NCI-H2107 treated with DMSO at 0.1 percent for 48 hours (cell line): ENCODE measurements at regions not wholly inside any gene's neighbourhood (a gene's known extent, or its start where the extent isn't known, plus 50 kb on each side); places are given as distances from the start of the nearest gene placed in this dataset.
"Not testable (repeated sequence)": the region's sequence is repeated elsewhere in the genome, so short reads cannot be mapped to it uniquely, and the experiment has no call there.

Source experiments
- DNase-seq: peaks from one replicate; lab custom pipeline; 2025; ENCODE audit not compliant: unreplicated experiment; lab: John Stamatoyannopoulos, UW

DNA sequence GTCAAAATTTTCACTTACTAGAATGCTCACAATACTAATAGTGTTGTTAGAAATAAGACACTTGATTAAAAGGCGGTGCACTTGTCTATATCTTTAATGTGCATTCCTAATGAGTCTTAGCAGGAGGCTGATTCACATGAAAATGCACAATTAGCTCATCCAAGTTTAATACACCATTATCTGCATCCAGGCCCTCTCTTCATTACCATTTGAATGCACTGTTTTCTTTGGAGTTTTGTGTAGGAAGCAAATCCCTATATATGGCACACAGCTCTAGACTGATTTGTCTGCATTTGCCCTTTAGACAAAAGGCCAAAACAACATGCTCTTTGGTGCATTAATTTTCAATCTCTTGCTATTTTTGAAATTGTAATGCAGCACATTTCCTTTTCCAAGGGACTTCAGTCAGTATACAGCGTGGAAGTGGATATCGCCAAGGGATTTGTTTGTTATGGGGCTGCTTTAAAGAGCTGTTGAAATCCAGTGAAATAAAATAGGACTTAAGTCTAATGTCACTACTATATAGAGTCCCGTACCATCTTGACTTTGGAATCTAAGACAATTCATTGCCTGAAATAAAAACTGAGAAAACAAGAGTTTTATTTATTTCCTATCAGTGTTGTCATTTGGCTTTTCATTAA lies 257.6 kb upstream of the CPHXL start:
- DNase-seq: no peak

- no peak for DNase-seq
Measured at GRCh38 chr16:75987323-75987722, 261.0 kb upstream of the CPHXL start.

- no peak for DNase-seq
Measured at GRCh38 chr16:75996491-75996890, 270.2 kb upstream of the CPHXL start.

DNA sequence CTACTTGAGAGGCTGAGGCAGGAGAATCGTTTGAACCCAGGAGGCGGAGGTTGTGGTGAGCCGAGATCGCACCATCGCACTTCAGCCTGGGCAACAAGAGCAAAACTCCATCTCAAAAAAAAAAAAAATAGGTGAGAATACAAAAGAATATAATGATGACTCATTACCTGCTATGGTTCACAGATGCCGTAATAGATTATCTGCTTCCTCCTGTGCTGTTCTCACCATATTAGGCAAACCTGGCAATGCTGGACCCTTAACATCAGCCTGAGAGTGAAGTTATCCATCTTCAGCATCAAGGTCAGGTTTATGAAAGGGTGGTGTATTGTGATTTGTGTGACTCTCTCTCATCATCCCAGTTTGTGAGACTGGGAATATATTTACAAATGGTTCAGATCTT lies 271.3 kb upstream of the CPHXL start:
- DNase-seq: no peak

GRCh38 chr16:76007645-76008044 lies 269.6 kb upstream of the CNTNAP4 start:
- DNase-seq: no peak

DNA sequence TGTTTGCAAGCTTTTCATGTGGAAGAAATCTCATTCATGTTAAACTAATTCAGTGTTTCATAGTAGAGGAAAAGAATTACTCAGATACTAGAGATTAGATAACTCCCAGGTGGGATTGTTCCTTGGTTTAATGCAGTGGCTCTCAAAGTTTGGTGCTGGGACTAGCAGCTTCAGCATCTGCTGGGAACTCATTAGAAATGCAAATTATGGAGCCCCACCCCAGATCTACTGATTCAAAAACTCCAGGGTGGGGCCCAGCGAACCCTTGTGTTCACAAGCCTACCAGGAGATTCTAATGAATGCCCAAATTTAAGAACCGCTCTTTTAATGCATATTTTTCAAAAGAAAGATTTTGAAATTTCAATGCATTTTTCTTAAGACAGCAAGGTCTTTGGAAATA lies 253.4 kb upstream of the CNTNAP4 start:
- DNase-seq: no peak

DNA sequence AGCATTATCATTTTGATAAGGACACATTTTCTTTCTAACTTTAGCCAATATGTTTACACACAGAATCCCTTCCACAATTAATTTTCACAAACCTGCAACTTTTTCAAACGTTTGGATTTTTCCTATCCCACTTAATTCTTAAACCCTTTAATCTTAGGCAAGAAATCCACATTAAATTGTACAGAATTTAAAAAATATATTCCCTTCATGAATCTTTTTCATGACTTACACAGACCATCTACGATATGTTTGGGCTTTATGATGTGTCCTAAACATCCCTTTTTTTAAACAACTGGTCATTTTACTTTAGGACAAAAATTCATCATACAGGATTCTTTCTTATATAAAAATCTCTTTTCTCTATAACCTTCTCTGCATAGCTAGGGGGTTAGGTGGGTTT lies 241.5 kb upstream of the CNTNAP4 start:
- DNase-seq: no peak

DNA sequence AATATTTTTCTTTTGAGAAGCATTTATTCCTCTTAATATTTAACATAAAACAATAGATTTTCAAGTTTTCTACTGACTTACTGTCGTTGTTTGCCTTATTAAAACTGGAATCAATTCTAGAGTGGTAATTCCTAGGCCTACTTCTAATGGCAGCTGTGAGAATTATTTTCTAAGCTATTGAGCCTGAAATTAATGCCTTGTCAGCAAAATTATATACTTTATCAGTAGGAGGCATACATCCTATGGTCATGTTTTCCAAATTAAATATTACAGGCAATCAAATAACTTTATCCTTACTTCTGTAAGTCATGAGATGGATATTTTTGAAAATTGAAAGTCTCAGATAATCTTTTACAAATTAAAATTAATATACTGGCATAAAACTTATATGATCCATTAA lies 239.1 kb upstream of the CNTNAP4 start:
- no peak for DNase-seq

GRCh38 chr16:76052725-76053124 lies 224.5 kb upstream of the CNTNAP4 start:
- no peak for DNase-seq

DNA sequence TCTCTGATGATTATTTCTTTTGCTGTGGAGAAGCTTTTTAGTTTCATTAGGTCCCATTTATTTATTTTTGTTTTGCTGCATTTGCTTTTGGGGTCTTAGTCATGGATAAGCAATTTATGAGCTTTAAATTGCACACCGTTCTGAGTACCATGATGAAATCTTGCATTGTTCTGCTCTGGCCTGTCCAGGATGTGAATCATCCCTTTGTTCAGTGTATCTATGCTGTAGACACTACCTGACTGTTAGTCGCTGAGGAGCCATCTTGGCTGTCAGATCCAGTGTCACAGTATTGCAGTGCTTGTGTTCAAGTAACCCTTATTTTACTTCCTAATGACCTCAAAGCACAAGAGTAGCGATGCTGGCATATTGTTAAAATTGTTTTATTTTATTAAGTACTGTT lies 218.0 kb upstream of the CNTNAP4 start:
- no peak for DNase-seq

GRCh38 chr16:76059701-76060100 lies 217.5 kb upstream of the CNTNAP4 start:
- DNase-seq: no peak

DNA sequence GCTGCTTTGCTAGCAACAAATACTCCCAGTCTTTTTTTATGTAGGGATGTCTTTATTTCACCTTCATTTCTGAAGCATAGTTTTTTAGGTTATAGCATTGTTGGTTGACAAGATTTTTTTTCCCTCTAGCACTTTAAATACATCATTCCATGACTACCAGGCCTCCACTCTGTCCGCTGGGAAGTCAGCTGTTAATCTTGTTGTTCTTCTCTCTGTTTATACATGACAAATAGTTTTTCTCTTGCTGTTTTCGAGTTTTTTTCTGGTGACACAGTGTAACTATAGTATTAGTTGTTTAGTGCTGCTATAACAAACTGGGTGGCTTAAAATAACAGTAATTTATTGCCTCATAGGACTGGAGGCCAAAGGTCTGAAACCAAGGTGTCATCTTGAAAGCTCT lies 205.5 kb upstream of the CNTNAP4 start:
- no peak for DNase-seq

DNA sequence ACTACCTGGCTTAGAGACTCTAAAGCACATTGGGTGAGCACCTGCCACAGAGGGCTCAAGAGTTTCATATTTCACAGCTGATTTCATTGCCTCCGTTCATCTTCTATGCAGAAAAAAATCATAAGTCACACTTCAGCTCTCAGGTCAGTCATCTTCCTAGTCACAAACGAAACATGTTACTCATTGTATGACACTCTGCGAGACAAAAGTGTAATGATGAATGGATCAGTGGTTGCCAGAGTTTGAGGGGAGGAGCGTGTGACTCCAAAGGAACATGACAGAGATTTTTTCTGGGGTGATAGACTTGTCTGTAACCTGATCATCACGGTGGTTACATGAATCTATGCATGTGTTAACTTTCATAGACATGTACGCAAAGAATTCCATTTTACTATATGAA lies 195.2 kb upstream of the CNTNAP4 start:
- DNase-seq: peak; percentile 86

DNA sequence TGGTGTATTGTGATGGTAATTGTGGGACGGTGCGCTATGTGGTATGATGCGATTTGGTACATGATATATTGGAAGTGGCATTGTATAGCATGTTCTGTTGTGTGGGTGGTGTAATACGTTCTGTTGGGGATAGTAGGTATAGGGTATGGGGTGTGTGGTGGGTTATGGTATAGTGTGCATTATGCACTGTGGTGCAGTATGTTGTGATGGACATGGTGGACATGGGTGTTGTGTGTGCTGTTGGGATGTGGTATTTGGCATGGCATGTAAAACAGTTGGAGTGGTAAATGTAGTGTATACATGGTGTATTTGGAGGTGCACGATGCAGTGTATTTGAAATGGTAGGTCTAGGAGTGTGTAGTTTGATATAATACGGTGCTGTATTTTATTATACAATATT lies 170.6 kb upstream of the CNTNAP4 start:
- no peak for DNase-seq

GRCh38 chr16:76108460-76108859 lies 168.7 kb upstream of the CNTNAP4 start:
- no peak for DNase-seq

DNA sequence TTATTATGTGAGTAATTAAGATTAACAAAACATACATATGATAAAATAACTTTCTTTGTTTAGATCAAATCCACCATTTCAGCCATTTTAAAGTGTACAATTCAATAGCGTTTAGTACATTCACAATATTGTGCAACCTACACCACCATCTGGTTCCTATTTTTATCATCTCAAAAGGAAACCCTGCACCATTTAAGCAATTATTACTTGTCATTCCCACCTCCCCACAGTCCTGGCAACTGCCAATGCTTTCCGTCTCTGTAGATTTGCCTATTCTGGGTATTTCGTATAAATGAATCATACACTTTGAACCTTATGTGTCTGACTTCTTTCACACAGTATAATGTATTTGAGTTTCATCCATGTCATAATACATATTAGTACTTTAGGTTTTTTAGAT lies 162.5 kb upstream of the CNTNAP4 start:
- no peak for DNase-seq

DNA sequence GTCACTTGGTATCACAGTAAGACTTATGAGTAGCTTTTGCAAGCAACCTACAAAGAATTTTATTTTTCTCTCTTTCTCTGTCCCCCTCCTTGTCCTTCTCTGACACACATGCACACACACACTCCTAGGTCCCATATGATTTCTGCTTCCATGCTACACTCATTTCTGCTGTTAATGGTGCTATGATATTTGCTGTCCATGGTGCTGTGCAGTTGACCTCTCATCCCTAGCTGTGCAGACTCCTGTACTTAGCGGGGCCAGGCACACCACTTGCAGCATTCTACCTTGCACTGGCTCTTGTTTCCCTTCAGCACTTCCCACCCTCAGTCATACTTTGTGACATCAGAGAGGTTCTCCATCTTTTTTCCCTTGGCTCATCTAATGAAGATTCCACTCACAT lies 158.9 kb upstream of the CNTNAP4 start:
- no peak for DNase-seq

DNA sequence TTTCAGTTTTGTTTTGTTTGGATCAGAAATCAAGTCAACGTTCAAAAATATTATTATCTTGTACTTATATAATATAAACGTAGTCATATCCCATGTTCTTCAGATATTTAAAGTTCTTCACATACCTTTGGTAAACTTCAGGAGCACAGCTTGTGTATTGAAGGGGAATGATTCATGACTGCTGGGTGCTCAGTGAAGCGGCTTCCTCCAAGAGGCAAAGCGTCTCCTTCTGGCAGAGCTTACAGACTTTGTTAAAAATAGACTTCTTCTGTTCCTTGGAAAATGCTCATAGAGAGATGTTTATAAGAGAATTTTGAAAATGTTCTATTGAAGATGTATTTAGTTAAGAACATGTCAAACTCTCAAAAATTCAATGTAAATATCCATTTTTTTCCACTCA lies 155.6 kb upstream of the CNTNAP4 start:
- DNase-seq: no peak

DNA sequence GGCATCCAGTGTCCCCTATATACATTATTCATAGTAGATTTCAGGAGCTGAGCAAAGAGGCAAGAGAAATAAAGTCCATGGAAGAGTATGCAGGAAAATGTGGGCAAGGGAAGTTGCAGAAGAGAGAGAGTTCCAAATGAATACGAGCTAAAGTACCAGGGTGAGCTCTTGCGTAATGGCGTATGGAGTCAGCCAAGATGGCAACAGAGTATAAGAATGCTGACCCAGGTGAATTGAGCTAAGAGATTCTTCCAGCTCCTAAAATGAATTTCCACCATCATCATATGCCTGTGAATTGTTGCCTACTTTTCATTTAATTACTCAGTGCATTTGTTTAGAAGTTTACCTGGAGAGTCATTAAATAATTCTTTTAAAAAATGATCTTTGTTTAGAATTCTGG lies 153.2 kb upstream of the CNTNAP4 start:
- no peak for DNase-seq

DNA sequence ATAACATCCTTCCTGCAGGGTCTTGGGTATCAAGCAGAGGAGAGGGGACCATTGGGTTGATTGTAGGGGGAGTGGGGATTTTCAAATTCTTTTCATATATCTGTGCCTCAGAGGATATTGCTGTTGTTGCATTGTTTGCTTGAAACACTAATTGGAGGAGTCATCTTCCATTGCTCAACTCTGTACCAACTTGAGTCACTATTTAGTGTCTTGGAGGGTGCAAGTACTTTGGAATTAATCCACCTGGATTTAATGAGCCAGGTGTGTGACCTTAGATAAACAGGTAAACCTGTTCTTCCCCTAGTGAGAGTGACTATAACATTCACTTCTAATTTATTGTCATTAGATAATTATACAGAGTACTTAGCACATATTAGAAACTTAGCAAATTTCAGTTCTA lies 151.3 kb upstream of the CNTNAP4 start:
- no peak for DNase-seq

GRCh38 chr16:76138056-76138455 lies 139.1 kb upstream of the CNTNAP4 start:
- DNase-seq: not testable (repeated sequence)

DNA sequence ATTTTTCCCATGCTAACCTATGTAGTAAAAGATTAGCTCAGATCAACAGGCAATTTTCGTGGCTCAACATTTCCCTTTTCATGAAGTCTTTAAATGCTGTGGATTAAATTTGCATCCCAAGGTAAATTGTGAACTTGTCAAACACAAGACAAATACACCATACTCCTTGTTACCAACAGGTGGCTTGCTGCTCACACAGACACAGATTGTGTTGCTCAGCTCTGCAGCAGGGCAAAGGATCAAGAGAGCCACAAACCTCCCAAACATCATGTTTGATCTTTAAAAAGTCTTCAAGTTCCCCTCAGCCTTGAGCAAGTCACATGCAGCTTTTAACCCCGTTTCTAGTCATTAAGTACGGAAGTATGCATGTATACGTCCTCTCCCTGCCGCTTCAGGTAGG lies 119.6 kb upstream of the CNTNAP4 start:
- no peak for DNase-seq

GRCh38 chr16:76162046-76162445 lies 115.2 kb upstream of the CNTNAP4 start:
- DNase-seq: no peak
